Mesenchymal stem cell (in vitro differentiated cells and primary cell): ENCODE measurements at regions not wholly inside any gene's neighbourhood (a gene's known extent, or its start where the extent isn't known, plus 50 kb on each side); places are given as distances from the start of the nearest gene placed in this dataset.

Experiments
- DNase-seq: peaks from one replicate; pipeline ENCODE4 v3.0.0-alpha.2; 2013
- H2AFZ ChIP-seq: one replicate; pipeline ENCODE4 v1.6.1; 2013; ENCODE audit warnings: low read depth, mild to moderate bottlenecking, control low read depth, inconsistent platforms, low read length, moderate library complexity
- H2AK5ac ChIP-seq: 2 replicates; pipeline ENCODE4 v1.6.1; 2013; ENCODE audit warnings: low read length, moderate library complexity, mild to moderate bottlenecking, inconsistent platforms; ENCODE audit not compliant: severe bottlenecking
- H2BK120ac ChIP-seq: one replicate; pipeline ENCODE4 v1.6.1; 2013; ENCODE audit warnings: low read depth, mild to moderate bottlenecking, inconsistent platforms, low read length, moderate library complexity
- H2BK12ac ChIP-seq, 2 experiments: one replicate each; pipeline ENCODE4 v1.6.1; 2013; ENCODE audit warnings: inconsistent platforms in 2 of 2, low read length in 2 of 2, mild to moderate bottlenecking in 2 of 2, moderate library complexity in 2 of 2, control low read depth in 1 of 2
- H2BK15ac ChIP-seq: one replicate; pipeline ENCODE4 v1.6.1; 2013; ENCODE audit warnings: mild to moderate bottlenecking, low read depth, inconsistent platforms; ENCODE audit not compliant: poor library complexity, severe bottlenecking
- H2BK5ac ChIP-seq: 2 replicates; pipeline ENCODE4 v1.6.1; 2013; ENCODE audit warnings: low read depth, mild to moderate bottlenecking, low read length, control low read depth, inconsistent platforms; ENCODE audit not compliant: poor library complexity, severe bottlenecking
- H3K14ac ChIP-seq, 2 experiments: one replicate each; pipeline ENCODE4 v1.6.1; 2013; ENCODE audit warnings: inconsistent platforms in 2 of 2, low read length in 2 of 2, control low read depth in 1 of 2, mild to moderate bottlenecking in 1 of 2, moderate library complexity in 1 of 2
- H3K18ac ChIP-seq, 2 experiments: one replicate each; pipeline ENCODE4 v1.6.1; 2013; ENCODE audit warnings: inconsistent platforms in 2 of 2, low read length in 2 of 2, control low read depth in 1 of 2, low read depth in 1 of 2, mild to moderate bottlenecking in 1 of 2
- H3K23ac ChIP-seq, 2 experiments: one replicate each; pipeline ENCODE4 v1.6.1; 2013; ENCODE audit warnings: inconsistent platforms in 2 of 2, low read length in 2 of 2, mild to moderate bottlenecking in 2 of 2, moderate library complexity in 2 of 2, control low read depth in 1 of 2
- H3K27ac ChIP-seq: 2 replicates; pipeline ENCODE4 v1.5.1; 2013; ENCODE audit warnings: mild to moderate bottlenecking, moderate library complexity, low read length, control low read depth, inconsistent platforms; ENCODE audit not compliant: poor library complexity, severe bottlenecking
- H3K27me3 ChIP-seq, 2 experiments: 2 replicates each; pipeline versions ENCODE4 v1.6.1 to v1.7.0; 2013; ENCODE audit warnings: low read length in 2 of 2, mild to moderate bottlenecking in 2 of 2, moderate library complexity in 2 of 2, control low read depth in 1 of 2, inconsistent platforms in 1 of 2; ENCODE audit not compliant: control insufficient read depth in 1 of 2, insufficient read depth in 1 of 2
- H3K36me3 ChIP-seq, 2 experiments: 2 replicates each; pipeline versions ENCODE4 v1.6.1 to v1.7.0; 2013; ENCODE audit warnings: low read length in 2 of 2, control low read depth in 1 of 2, inconsistent platforms in 1 of 2, low read depth in 1 of 2, mild to moderate bottlenecking in 1 of 2; ENCODE audit not compliant: insufficient read depth in 2 of 2, control insufficient read depth in 1 of 2
- H3K4ac ChIP-seq, 2 experiments: one replicate each; pipeline ENCODE4 v1.6.1; 2013; ENCODE audit warnings: inconsistent platforms in 2 of 2, low read length in 2 of 2, mild to moderate bottlenecking in 2 of 2, moderate library complexity in 2 of 2, control low read depth in 1 of 2, low read depth in 1 of 2
- H3K4me1 ChIP-seq: 2 replicates; pipeline ENCODE4 v1.6.1; 2013; ENCODE audit warnings: low read depth, low read length, control low read depth; ENCODE audit not compliant: control insufficient read depth, insufficient read depth
- H3K4me2 ChIP-seq: 2 replicates; pipeline ENCODE4 v1.6.1; 2013; ENCODE audit warnings: low read length, mild to moderate bottlenecking, inconsistent platforms; ENCODE audit not compliant: poor library complexity, severe bottlenecking
- H3K4me3 ChIP-seq, 2 experiments: 2 replicates each; pipeline versions ENCODE4 v1.5.1 to v1.7.0; 2013; ENCODE audit warnings: low read length in 2 of 2, mild to moderate bottlenecking in 2 of 2, control low read depth in 1 of 2, low read depth in 1 of 2; ENCODE audit not compliant: insufficient read depth in 1 of 2
- H3K79me1 ChIP-seq: replicated peaks from 2 replicates; pipeline ENCODE4 v1.6.1; 2013; ENCODE audit warnings: mild to moderate bottlenecking, control low read depth, low read length, inconsistent platforms; ENCODE audit not compliant: poor library complexity, severe bottlenecking
- H3K9ac ChIP-seq: 2 replicates; pipeline ENCODE4 v1.7.0; 2013; ENCODE audit warnings: mild to moderate bottlenecking, low read length, moderate library complexity
- H3K9me3 ChIP-seq: 2 replicates; pipeline ENCODE4 v1.7.0; 2013; ENCODE audit warnings: mild to moderate bottlenecking, low read length; ENCODE audit not compliant: control insufficient read depth
- H4K8ac ChIP-seq: one replicate; pipeline ENCODE4 v1.6.1; 2013; ENCODE audit warnings: inconsistent platforms, mild to moderate bottlenecking, low read length, moderate library complexity
- H4K91ac ChIP-seq: one replicate; pipeline ENCODE4 v1.6.1; 2013; ENCODE audit warnings: mild to moderate bottlenecking, low read length, inconsistent platforms
- WGBS: methylation state at CpG from one replicate; pipeline ENCODE4 v1.1.7; 2013; ENCODE audit warnings: mixed read lengths; 5-methylcytosine and 5-hydroxymethylcytosine counted together

- no peaks in the 10 kb centered on the region for H3K79me1 ChIP-seq
- 66% methylated on average over 14 of the region's 14 CpGs for WGBS
- peaks cover under 1 to 17% of the 10 kb centered on the region in 2 experiments for H3K27me3 ChIP-seq
- H2AFZ ChIP-seq, result no peak overlapping the region
- H2AK5ac ChIP-seq, result no peak overlapping the region
- H3K9me3 ChIP-seq, result no peaks in the 10 kb centered on the region
- no peak overlapping the region for H3K4me3 ChIP-seq
- no peak overlapping the region for H3K23ac ChIP-seq
- H3K18ac ChIP-seq, result peak overlapping the region in 1 of 2 experiments; percentile 37
- H3K36me3 ChIP-seq, result no peaks in the 10 kb centered on the region
- H4K8ac ChIP-seq, result peak overlapping the region; percentile 5
- H3K14ac ChIP-seq, result no peak overlapping the region
- no peak overlapping the region for H3K4ac ChIP-seq
- DNase-seq, result peak; percentile 12
- H3K4me2 ChIP-seq, result no peak overlapping the region
- no peak overlapping the region for H2BK12ac ChIP-seq
- H3K9ac ChIP-seq, result no peak overlapping the region
- no peak overlapping the region for H4K91ac ChIP-seq
- no peak overlapping the region for H2BK120ac ChIP-seq
- H2BK15ac ChIP-seq, result no peak overlapping the region
- no peak overlapping the region for H3K27ac ChIP-seq
- H2BK5ac ChIP-seq, result no peak overlapping the region
- peaks cover 24% of the 10 kb centered on the region for H3K4me1 ChIP-seq
These were observed 513.4 kb downstream of the SHQ1 start for GRCh38 chr3:72334681-72335457.

- no peak overlapping the region for H3K27ac ChIP-seq
- H3K4ac ChIP-seq, result no peak overlapping the region
- H2BK12ac ChIP-seq, result no peak overlapping the region
- H3K36me3 ChIP-seq, result no peaks in the 10 kb centered on the region
- H3K23ac ChIP-seq, result no peak overlapping the region
- H4K8ac ChIP-seq, result no peak overlapping the region
- 100% methylated on average over 2 of the region's 4 CpGs for WGBS
- DNase-seq, result peak; percentile 27
- H3K27me3 ChIP-seq, result peaks cover 18 to 39% of the 10 kb centered on the region in 2 experiments
- no peaks in the 10 kb centered on the region for H3K9me3 ChIP-seq
- peaks cover 13% of the 10 kb centered on the region for H3K4me1 ChIP-seq
- no peak overlapping the region for H2BK15ac ChIP-seq
- no peak overlapping the region for H3K4me3 ChIP-seq
- H2AK5ac ChIP-seq, result no peak overlapping the region
- no peak overlapping the region for H2BK120ac ChIP-seq
- H3K18ac ChIP-seq, result no peak overlapping the region
- no peak overlapping the region for H3K14ac ChIP-seq
- no peak overlapping the region for H3K4me2 ChIP-seq
- no peak overlapping the region for H2BK5ac ChIP-seq
- no peak overlapping the region for H3K9ac ChIP-seq
- no peak overlapping the region for H4K91ac ChIP-seq
- H2AFZ ChIP-seq, result no peak overlapping the region
- H3K79me1 ChIP-seq, result no peaks in the 10 kb centered on the region
These were observed 515.6 kb downstream of the SHQ1 start for GRCh38 chr3:72332689-72333088.

GRCh38 chr3:72332036-72332435, 516.2 kb downstream of the SHQ1 start:
- no peak for DNase-seq
- Histone ChIP-seq H3K14ac (no peak overlapping the region), H3K9ac (no peak overlapping the region), H3K4me2 (no peak overlapping the region), H3K36me3 (no peaks in the 10 kb centered on the region), H2BK12ac (peak overlapping the region in 1 of 2 experiments; percentile 19), H3K4me1 (peaks cover 9% of the 10 kb centered on the region), H2BK5ac (no peak overlapping the region), H2AK5ac (no peak overlapping the region), H4K91ac (no peak overlapping the region), H3K23ac (no peak overlapping the region), H3K18ac (no peak overlapping the region), H3K79me1 (no peaks in the 10 kb centered on the region), H2BK15ac (no peak overlapping the region), H3K4me3 (no peak overlapping the region), H4K8ac (no peak overlapping the region), H3K9me3 (no peaks in the 10 kb centered on the region), H2AFZ (no peak overlapping the region), H2BK120ac (no peak overlapping the region), H3K4ac (no peak overlapping the region), H3K27me3 (peaks cover 18 to 45% of the 10 kb centered on the region in 2 experiments), H3K27ac (no peak overlapping the region)
- 83% methylated on average over 5 of the region's 5 CpGs for WGBS

- H2BK12ac ChIP-seq, result no peak overlapping the region
- DNase-seq, result no peak
- H4K8ac ChIP-seq, result no peak overlapping the region
- no peak overlapping the region for H3K23ac ChIP-seq
- H2BK15ac ChIP-seq, result peak overlapping the region; percentile 12
- no peaks in the 10 kb centered on the region for H3K79me1 ChIP-seq
- no peak overlapping the region for H3K4ac ChIP-seq
- peaks cover 18 to 53% of the 10 kb centered on the region in 2 experiments for H3K27me3 ChIP-seq
- peaks cover 4% of the 10 kb centered on the region for H3K4me1 ChIP-seq
- no peak overlapping the region for H3K14ac ChIP-seq
- H3K18ac ChIP-seq, result no peak overlapping the region
- no peaks in the 10 kb centered on the region for H3K9me3 ChIP-seq
- H3K4me3 ChIP-seq, result no peak overlapping the region
- H3K27ac ChIP-seq, result no peak overlapping the region
- no peak overlapping the region for H2AK5ac ChIP-seq
- no peak overlapping the region for H3K9ac ChIP-seq
- H4K91ac ChIP-seq, result no peak overlapping the region
- H3K4me2 ChIP-seq, result no peak overlapping the region
- no peak overlapping the region for H2BK5ac ChIP-seq
- no peak overlapping the region for H2AFZ ChIP-seq
- WGBS, result 89% methylated on average over 6 of the region's 6 CpGs
- no peak overlapping the region for H2BK120ac ChIP-seq
- no peaks in the 10 kb centered on the region for H3K36me3 ChIP-seq
These were observed 517.2 kb downstream of the SHQ1 start for GRCh38 chr3:72331076-72331475.
